ENCODE measurements at regions not wholly inside any gene's neighbourhood (a gene's known extent, or its start where the extent isn't known, plus 50 kb on each side); places are given as distances from the start of the nearest gene placed in this dataset.

- DNase-seq (no peak), ATAC-seq (ENCODE audit: low read depth in 2 of 2) (no peak)
- peaks cover 0 to 3% (median 0%) of the 10 kb centered on the region in 7 donors for H3K9me3 Mint-ChIP-seq
- H3K4me1 Mint-ChIP-seq, result no peaks in the 10 kb centered on the region
- no peak overlapping the region for H3K4me3 Mint-ChIP-seq
- peaks cover 0 to 10% (median 0%) of the 10 kb centered on the region in 3 donors for H3K27me3 Mint-ChIP-seq
- H3K36me3 Mint-ChIP-seq, result no peaks in the 10 kb centered on the region
- no peak overlapping the region for H3K27ac Mint-ChIP-seq
Measured at GRCh38 chr11:70699294-70700221, 301.2 kb downstream of the CTTN start.

DNA sequence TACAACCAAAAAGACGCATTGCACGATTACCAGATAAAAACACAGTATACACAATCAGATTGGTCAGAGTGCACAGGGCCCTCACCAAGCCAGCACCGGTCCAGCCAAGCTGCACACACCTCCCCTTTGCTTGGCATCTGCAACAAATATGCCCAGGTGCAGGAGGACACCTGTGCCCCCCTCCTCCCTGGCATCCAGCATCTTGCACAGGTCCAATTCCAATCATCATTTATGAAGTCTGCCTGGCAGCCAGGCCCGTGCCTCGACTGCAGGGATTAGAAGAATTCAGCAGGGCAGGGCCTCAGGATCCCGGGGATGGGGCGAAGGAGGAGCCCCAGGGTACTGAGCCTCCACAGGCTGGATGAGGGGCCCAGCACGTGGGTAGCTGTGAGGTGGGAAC is 302.1 kb downstream of the CTTN start:
- no peak overlapping the region for H3K27ac Mint-ChIP-seq
- no peak for DNase-seq
- no peaks in the 10 kb centered on the region for H3K4me1 Mint-ChIP-seq
- H3K36me3 Mint-ChIP-seq, result no peaks in the 10 kb centered on the region
- peaks cover 0 to 12% (median 0%) of the 10 kb centered on the region in 3 donors for H3K27me3 Mint-ChIP-seq
- ATAC-seq (ENCODE audit: low read depth in 2 of 2), result no peak
- H3K9me3 Mint-ChIP-seq, result peaks cover 0 to 4% (median 0%) of the 10 kb centered on the region in 7 donors
- no peak overlapping the region for H3K4me3 Mint-ChIP-seq

DNA sequence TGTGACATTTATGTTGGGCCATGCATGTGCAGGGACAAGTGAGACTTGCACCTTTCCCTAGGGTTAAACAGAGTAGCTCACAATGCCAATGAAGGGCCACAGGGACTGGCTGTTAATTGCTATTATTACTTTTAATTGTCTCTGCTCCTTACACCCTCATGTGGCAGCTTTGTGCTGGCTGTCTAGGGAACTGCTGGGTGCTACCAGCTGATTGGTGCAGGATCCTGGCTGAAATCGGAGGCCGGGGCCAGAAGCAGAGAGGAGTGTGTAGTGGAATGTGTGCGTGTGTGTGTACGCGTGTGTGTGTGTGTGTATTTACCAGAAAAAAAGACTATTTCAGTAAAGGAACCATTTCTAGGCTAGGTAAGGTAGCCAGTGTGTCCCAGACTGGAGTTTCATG is 302.5 kb downstream of the CTTN start:
- H3K36me3 Mint-ChIP-seq, result no peaks in the 10 kb centered on the region

DNA sequence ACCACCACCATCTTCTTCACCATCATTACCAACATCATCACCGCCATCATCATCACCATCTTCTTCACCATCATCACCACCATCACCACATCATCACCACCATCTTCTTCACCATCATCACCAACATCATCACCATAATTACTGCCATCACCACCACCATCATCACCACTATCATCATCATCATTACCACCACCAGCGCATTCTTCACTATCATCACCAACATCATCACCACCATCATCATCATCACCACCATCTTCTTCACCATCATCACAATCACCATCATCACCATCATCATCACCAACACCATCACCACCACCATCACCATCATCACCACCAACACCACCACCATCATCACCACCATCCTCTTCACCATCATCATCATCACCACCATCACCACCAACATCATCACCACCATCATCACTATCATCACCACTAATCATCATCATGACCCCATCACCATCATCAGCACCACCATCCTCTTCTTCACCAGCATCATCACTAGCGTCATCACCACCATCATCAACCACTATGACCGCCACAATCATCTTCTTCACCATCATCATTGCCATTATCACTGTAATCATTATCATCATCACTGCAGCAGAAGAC is 303.8 kb downstream of the CTTN start:
- Mint-ChIP-seq H3K36me3 (no peaks in the 10 kb centered on the region), H3K9me3 (peaks cover 0 to 4% (median 0%) of the 10 kb centered on the region in 7 donors), H3K4me3 (no peak overlapping the region), H3K27me3 (peaks cover 0 to 12% (median 5%) of the 10 kb centered on the region in 3 donors), H3K4me1 (no peaks in the 10 kb centered on the region), H3K27ac (no peak overlapping the region)
- DNase-seq (no peak), ATAC-seq (ENCODE audit: low read depth in 2 of 2) (no peak)

More for the DNA sequence above, 302.5 kb downstream of the CTTN start:
- Mint-ChIP-seq H3K9me3 (peaks cover 0 to 4% (median 0%) of the 10 kb centered on the region in 7 donors), H3K4me3 (no peak overlapping the region), H3K27ac (peak overlapping the region in 1 of 6 donors; percentile 55), H3K27me3 (peaks cover 0 to 12% (median 1%) of the 10 kb centered on the region in 3 donors), H3K4me1 (no peaks in the 10 kb centered on the region)
- no peak for ATAC-seq (ENCODE audit: low read depth in 2 of 2)
- no peak for DNase-seq

GRCh38 chr11:70703141-70704064 is 305.1 kb downstream of the CTTN start:
- DNase-seq, result no peak
- H3K36me3 Mint-ChIP-seq, result no peaks in the 10 kb centered on the region
- H3K27me3 Mint-ChIP-seq, result peaks cover 0 to 12% (median 8%) of the 10 kb centered on the region in 3 donors
- ATAC-seq (ENCODE audit: low read depth in 2 of 2), result no peak
- no peaks in the 10 kb centered on the region for H3K4me1 Mint-ChIP-seq
- H3K4me3 Mint-ChIP-seq, result no peak overlapping the region
- H3K9me3 Mint-ChIP-seq, result peaks cover 0 to 4% (median 0%) of the 10 kb centered on the region in 7 donors
- no peak overlapping the region for H3K27ac Mint-ChIP-seq

DNA sequence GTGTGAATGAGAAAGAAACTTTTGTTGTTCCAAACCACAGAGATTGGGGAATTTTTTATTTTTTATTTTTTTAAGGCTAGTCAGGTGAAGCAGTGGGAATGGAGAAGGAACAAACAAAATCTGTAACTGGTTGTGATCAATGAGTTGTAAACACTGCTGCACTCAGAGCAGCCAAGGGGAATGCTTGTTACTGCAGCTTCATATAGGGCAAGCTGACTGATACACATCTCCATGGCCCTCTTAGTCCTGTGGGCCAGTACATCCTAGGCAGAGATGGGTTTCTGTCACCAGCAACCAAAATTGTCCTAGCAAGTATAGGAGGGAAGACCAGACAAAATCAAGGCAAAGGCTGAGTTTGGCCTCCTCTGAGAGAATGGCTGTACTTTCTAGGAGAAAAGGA is 306.8 kb downstream of the CTTN start:
- no peaks in the 10 kb centered on the region for H3K36me3 Mint-ChIP-seq
- no peaks in the 10 kb centered on the region for H3K4me1 Mint-ChIP-seq
- no peak for DNase-seq
- no peak overlapping the region for H3K4me3 Mint-ChIP-seq
- H3K9me3 Mint-ChIP-seq, result peaks cover 0 to 4% (median 0%) of the 10 kb centered on the region in 7 donors
- H3K27me3 Mint-ChIP-seq, result peaks cover 12 to 20% (median 13%) of the 10 kb centered on the region in 3 donors
- ATAC-seq (ENCODE audit: low read depth in 2 of 2), result no peak
- no peak overlapping the region for H3K27ac Mint-ChIP-seq

DNA sequence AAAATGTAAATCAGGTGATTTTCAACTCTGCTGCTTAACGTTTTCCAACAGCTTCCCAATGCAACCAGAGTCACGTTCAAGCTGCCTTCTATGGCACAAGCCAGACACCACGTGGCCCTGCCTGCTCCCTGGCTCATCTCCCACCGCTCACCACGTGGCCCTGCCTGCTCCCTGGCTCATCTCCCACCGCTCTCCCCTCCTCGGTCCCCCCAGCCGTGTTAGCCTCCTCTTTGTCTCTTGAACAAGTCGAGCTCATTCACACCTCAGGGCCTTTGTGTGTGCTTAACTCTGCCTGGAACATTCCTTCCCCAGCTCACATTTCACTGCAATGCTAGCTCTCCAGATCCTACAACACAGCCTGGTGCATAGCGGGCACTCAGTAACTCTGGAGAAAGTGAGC is 307.6 kb downstream of the CTTN start:
- no peaks in the 10 kb centered on the region for H3K4me1 Mint-ChIP-seq
- ATAC-seq (ENCODE audit: low read depth in 2 of 2), result no peak
- H3K27ac Mint-ChIP-seq, result no peak overlapping the region
- DNase-seq, result no peak
- peak overlapping the region in 1 of 8 donors; percentile 44 for H3K4me3 Mint-ChIP-seq
- peaks cover 0 to 4% (median 0%) of the 10 kb centered on the region in 7 donors for H3K9me3 Mint-ChIP-seq
- H3K36me3 Mint-ChIP-seq, result no peaks in the 10 kb centered on the region
- H3K27me3 Mint-ChIP-seq, result peaks cover 14 to 25% (median 16%) of the 10 kb centered on the region in 3 donors

DNA sequence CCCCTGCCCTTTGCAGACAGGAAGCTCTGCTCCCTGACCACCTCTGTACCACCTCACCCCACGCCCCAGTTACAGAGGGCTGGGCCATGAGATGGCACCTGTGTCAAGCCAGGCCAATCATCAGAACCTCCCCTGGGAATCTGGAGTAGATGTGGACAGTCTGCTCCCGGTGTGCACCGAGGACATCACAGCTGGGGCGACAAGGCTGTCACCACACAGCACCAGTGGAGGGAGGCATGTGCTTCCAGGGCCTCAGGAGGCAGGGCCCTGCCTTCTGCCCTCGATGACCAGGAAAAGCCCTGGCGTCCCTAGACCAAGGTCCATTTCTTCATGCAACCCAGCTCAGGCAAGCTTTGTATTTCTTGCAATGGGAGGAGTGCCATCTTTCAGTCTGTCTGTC is 309.5 kb downstream of the CTTN start:
- Mint-ChIP-seq H3K27ac (no peak overlapping the region), H3K9me3 (peaks cover 0 to 4% (median 0%) of the 10 kb centered on the region in 7 donors), H3K4me1 (no peaks in the 10 kb centered on the region), H3K4me3 (peak overlapping the region in 1 of 8 donors; percentile 6), H3K27me3 (peaks cover 14 to 36% (median 24%) of the 10 kb centered on the region in 3 donors), H3K36me3 (no peaks in the 10 kb centered on the region)
- ATAC-seq (ENCODE audit: low read depth in 2 of 2) (no peak), DNase-seq (no peak)

DNA sequence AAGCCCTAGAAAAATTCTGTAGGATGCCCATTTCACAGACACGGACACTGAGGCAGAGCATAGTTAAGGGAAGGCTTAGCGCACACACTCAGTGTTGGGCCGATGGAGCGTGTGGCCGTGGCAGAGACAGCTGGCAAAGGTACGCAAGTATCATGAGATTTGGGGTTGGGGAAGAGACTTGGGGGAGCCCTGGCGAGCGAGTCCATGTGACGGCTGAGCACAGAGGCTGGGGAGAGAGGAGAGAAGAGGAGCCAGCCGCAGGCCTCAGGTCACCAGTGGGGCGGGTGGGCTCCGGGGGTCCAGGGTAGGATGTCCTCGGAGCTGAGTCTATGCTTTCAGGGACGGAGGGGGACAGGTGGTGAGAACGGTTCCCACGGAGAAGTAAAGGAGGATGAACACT is 311.3 kb downstream of the CTTN start:
- Mint-ChIP-seq H3K9me3 (peaks cover 0 to 4% (median 0%) of the 10 kb centered on the region in 7 donors), H3K4me3 (no peak overlapping the region), H3K36me3 (no peaks in the 10 kb centered on the region), H3K27ac (no peak overlapping the region), H3K4me1 (no peaks in the 10 kb centered on the region), H3K27me3 (peaks cover 12 to 41% (median 24%) of the 10 kb centered on the region in 3 donors)
- DNase-seq (no peak), ATAC-seq (ENCODE audit: low read depth in 2 of 2) (no peak)

DNA sequence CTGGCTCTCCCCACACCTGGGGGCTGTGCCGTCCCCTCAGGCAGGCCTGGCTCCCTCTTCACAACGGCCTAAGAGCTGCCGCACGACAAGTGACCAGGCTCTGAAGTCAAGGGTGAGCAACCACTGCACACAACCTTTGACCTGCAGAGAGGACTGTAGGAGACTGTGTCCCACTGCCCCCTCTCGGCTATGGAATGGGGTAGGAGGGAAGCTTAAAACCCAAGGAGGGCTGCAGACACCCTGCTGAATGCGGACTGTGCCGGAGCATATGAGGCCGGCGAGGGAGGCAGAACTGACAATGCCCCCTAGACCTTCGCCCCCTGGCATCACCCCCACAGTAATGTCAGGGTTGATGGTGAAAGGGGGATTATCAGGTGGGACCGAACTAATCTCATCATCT is 311.9 kb downstream of the CTTN start:
- Mint-ChIP-seq H3K36me3 (no peaks in the 10 kb centered on the region), H3K4me1 (no peaks in the 10 kb centered on the region), H3K27ac (no peak overlapping the region), H3K4me3 (no peak overlapping the region), H3K9me3 (no peaks in the 10 kb centered on the region), H3K27me3 (peaks cover 13 to 44% (median 24%) of the 10 kb centered on the region in 3 donors)
- no peak for DNase-seq
- ATAC-seq (ENCODE audit: low read depth in 2 of 2), result no peak

GRCh38 chr11:70710601-70711000 is 312.3 kb downstream of the CTTN start:
- no peak overlapping the region for H3K4me3 Mint-ChIP-seq
- DNase-seq (no peak), ATAC-seq (ENCODE audit: low read depth in 2 of 2) (no peak)
- no peaks in the 10 kb centered on the region for H3K9me3 Mint-ChIP-seq
- peaks cover 13 to 44% (median 24%) of the 10 kb centered on the region in 3 donors for H3K27me3 Mint-ChIP-seq
- H3K36me3 Mint-ChIP-seq, result no peaks in the 10 kb centered on the region
- H3K4me1 Mint-ChIP-seq, result no peaks in the 10 kb centered on the region
- H3K27ac Mint-ChIP-seq, result no peak overlapping the region

- Mint-ChIP-seq H3K4me3 (no peak overlapping the region), H3K27me3 (peaks cover 13 to 40% (median 24%) of the 10 kb centered on the region in 3 donors), H3K9me3 (no peaks in the 10 kb centered on the region), H3K27ac (no peak overlapping the region), H3K4me1 (no peaks in the 10 kb centered on the region), H3K36me3 (no peaks in the 10 kb centered on the region)
- ATAC-seq (ENCODE audit: low read depth in 2 of 2) (no peak), DNase-seq (no peak)
Measured at GRCh38 chr11:70711095-70711910, 313.0 kb downstream of the CTTN start.

- no peaks in the 10 kb centered on the region for H3K36me3 Mint-ChIP-seq
- no peak for ATAC-seq (ENCODE audit: low read depth in 2 of 2)
- DNase-seq, result no peak
- no peak overlapping the region for H3K4me3 Mint-ChIP-seq
- peaks cover 13 to 41% (median 24%) of the 10 kb centered on the region in 3 donors for H3K27me3 Mint-ChIP-seq
- H3K4me1 Mint-ChIP-seq, result no peaks in the 10 kb centered on the region
- no peaks in the 10 kb centered on the region for H3K9me3 Mint-ChIP-seq
- no peak overlapping the region for H3K27ac Mint-ChIP-seq
Measured at GRCh38 chr11:70711911-70712185, 313.5 kb downstream of the CTTN start.
